ENCODE measurements at regions not wholly inside any gene's neighbourhood (a gene's known extent, or its start where the extent isn't known, plus 50 kb on each side); places are given as distances from the start of the nearest gene placed in this dataset.

GRCh38 chr7:420142-421093, 99.2 kb downstream of the PDGFA start:
- H3K4me3 ChIP-seq (ENCODE audit: low read depth, low read length) = no peak overlapping the region
- H3K4me2 ChIP-seq (ENCODE audit: low read length) = no peak overlapping the region
- H2AFZ ChIP-seq = no peak overlapping the region
- no peak overlapping the region for H3K27ac ChIP-seq
- no peak overlapping the region for H3K9ac ChIP-seq
- H3K4me1 ChIP-seq = no peaks in the 10 kb centered on the region
- no peaks in the 10 kb centered on the region for H3K27me3 ChIP-seq (ENCODE audit: control insufficient read depth, insufficient read depth, low read length)
- TF ChIP-seq CTCF (IDR thresholded peaks at IDR 0.05) = no peak
- H3K9me3 ChIP-seq (ENCODE audit: control insufficient read depth, low read length) = no peaks in the 10 kb centered on the region
- no peaks in the 10 kb centered on the region for H3K36me3 ChIP-seq (ENCODE audit: control insufficient read depth, insufficient read depth, low read length)
- H3K79me2 ChIP-seq = no peaks in the 10 kb centered on the region

GRCh38 chr7:421136-421991, 98.3 kb downstream of the PDGFA start:
- Histone ChIP-seq H3K9me3 (ENCODE audit: control insufficient read depth, low read length) (no peaks in the 10 kb centered on the region), H2AFZ (no peak overlapping the region), H3K9ac (no peak overlapping the region), H3K4me1 (no peaks in the 10 kb centered on the region), H3K27ac (no peak overlapping the region), H3K36me3 (ENCODE audit: control insufficient read depth, insufficient read depth, low read length) (no peaks in the 10 kb centered on the region), H3K27me3 (ENCODE audit: control insufficient read depth, insufficient read depth, low read length) (no peaks in the 10 kb centered on the region), H3K4me2 (ENCODE audit: low read length) (no peak overlapping the region), H3K4me3 (ENCODE audit: low read depth, low read length) (no peak overlapping the region), H3K79me2 (no peaks in the 10 kb centered on the region)
- no peak for TF ChIP-seq CTCF (IDR thresholded peaks at IDR 0.05)

DNA sequence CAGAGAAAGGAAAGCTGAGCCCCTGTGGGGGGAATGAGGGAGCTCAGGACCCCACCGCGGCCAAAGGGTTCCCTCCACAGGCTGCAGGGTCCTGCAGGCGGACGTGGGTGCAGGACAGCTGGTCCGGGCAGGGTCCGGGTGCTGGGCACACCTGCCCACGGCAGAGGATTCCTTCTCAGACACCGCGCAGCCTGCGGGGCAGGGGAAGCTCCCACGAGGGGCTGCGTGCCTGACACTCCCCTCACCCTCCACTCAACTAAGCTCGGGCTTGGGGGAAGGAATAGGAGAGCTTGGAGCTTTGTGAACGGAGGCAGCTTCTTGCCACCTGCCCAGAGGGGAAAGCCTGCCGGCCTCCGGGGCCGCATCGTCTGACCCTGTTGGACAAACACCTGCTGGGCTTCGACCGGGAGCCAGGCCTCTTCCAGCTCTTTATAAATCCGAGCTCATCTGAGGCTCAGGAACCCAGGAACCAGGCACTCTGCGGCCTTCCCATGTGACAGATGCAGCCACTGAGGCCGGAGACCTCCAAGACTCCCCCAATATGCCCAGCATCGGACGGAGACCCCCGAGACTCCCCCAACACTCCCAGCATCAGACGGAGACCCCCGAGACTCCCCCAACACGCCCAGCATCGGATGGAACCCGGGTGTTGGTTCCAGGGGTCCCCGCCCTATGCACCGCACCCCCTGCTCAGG, 97.3 kb downstream of the PDGFA start:
- Histone ChIP-seq H3K4me1 (no peaks in the 10 kb centered on the region), H3K9me3 (ENCODE audit: control insufficient read depth, low read length) (no peaks in the 10 kb centered on the region), H3K27ac (no peak overlapping the region), H2AFZ (no peak overlapping the region), H3K36me3 (ENCODE audit: control insufficient read depth, insufficient read depth, low read length) (no peaks in the 10 kb centered on the region), H3K9ac (no peak overlapping the region), H3K27me3 (ENCODE audit: control insufficient read depth, insufficient read depth, low read length) (no peaks in the 10 kb centered on the region), H3K4me2 (ENCODE audit: low read length) (no peak overlapping the region), H3K4me3 (ENCODE audit: low read depth, low read length) (no peak overlapping the region), H3K79me2 (no peaks in the 10 kb centered on the region)
- TF ChIP-seq CTCF (IDR thresholded peaks at IDR 0.05) = no peak

GRCh38 chr7:422886-423225, 96.8 kb downstream of the PDGFA start:
- no peaks in the 10 kb centered on the region for H3K36me3 ChIP-seq (ENCODE audit: control insufficient read depth, insufficient read depth, low read length)
- H3K9me3 ChIP-seq (ENCODE audit: control insufficient read depth, low read length) = no peaks in the 10 kb centered on the region
- no peak overlapping the region for H3K4me3 ChIP-seq (ENCODE audit: low read depth, low read length)
- no peaks in the 10 kb centered on the region for H3K4me1 ChIP-seq
- H3K79me2 ChIP-seq = no peaks in the 10 kb centered on the region
- no peak overlapping the region for H2AFZ ChIP-seq
- no peak for TF ChIP-seq CTCF (IDR thresholded peaks at IDR 0.05)
- no peaks in the 10 kb centered on the region for H3K27me3 ChIP-seq (ENCODE audit: control insufficient read depth, insufficient read depth, low read length)
- no peak overlapping the region for H3K4me2 ChIP-seq (ENCODE audit: low read length)
- no peak overlapping the region for H3K9ac ChIP-seq
- H3K27ac ChIP-seq = no peak overlapping the region

Measured in parathyroid adenoma (tissue), 2 donors.